GM19372 (cell line): ENCODE measurements at regions not wholly inside any gene's neighbourhood (a gene's known extent, or its start where the extent isn't known, plus 50 kb on each side); places are given as distances from the start of the nearest gene placed in this dataset.
A peak's percentile ranks its signal among the peaks of the same experiment; 100 is the strongest.

Experiments used
- ATAC-seq: cut with Tn5 transposase; IDR thresholded peaks from one replicate; pipeline ENCODE4 v1.9.1; 2021; ENCODE audit warnings: mild to moderate bottlenecking, low read depth, moderate library complexity; ENCODE audit not compliant: unreplicated experiment

DNA sequence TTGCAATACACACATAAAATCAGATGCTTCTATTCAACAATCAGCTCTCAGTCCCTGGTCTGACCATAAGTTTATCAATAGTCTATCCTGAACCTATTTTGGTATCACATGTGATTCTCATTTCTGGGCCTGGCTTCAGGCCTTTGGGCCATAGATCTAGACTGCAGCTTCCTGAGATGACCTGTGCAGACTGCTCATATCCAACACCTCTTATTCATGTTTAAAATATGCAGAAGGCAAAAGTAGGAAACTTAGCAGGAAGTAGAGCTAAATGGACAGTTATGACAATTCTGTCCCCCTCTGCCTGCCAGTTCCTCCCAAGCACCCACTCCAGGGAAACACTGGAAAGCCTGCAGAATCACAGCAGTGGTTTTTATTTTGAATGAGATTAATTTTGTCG, 53.3 kb downstream of the C7orf25 start:
- ATAC-seq = no peak

DNA sequence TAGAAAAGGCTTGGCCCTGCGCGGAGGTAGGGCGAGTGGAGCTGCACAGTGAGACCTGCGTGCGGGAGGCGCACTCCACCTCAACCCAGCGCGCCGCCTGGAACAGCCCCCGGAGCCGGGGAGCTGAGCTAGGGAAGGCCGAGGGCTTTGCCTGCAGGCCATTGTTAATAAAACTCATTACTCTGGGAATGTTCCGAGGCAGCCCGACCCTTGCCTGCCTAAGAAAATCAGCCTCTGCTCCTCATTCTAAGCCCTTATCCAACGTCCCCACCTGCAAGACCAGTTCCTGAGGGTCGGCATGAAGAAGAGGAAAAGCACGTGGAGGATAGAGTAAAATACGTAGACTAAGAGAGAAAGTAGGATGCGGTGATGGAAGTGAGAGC, 55.3 kb downstream of the C7orf25 start:
- ATAC-seq = peak; percentile 7

DNA sequence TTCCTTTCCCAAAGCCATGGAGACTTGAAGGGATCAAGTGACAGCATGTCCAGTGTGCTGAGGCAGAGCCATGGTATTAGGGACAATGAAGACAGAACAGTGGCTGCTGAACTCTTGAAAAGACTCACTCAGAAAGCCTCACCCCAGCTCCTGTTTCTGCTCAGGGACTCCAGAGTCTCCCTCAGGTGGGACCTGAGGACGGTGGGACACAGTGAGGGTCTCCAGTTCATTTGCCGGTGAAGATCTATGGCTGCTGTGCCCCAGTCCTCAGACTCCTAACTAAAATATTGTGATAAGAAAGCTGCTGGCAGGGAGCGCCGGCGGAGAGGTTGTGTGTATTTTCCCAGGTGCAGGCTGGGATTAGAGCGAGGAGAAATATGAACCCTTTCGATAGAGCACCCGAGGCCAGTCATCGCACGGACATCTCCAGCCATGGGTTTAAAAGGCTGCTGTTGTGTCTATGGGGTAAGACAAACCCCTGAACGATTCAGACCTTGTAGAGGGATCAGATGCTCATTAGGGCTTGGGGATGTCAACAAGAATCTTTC, 57.2 kb downstream of the C7orf25 start:
- ATAC-seq = no peak

DNA sequence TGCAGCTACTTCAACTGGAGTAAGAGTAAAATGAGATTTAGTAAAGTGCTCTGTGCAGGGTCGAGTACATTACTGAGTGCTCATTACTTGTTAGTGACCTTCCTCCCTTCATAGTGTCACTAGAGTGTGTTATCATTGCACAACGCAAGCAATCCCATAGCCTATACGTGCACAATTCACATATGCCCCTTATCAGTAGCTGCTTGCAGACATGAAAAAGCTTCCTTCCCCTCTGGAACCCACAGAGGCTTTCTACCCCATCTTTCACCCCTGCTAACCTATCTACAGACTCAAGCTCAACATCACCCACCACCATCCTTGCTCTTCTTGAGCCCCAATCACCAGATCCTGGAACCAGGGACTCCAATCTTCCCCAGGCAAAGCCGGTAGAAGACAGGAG, 59.3 kb downstream of the C7orf25 start:
- no peak for ATAC-seq

DNA sequence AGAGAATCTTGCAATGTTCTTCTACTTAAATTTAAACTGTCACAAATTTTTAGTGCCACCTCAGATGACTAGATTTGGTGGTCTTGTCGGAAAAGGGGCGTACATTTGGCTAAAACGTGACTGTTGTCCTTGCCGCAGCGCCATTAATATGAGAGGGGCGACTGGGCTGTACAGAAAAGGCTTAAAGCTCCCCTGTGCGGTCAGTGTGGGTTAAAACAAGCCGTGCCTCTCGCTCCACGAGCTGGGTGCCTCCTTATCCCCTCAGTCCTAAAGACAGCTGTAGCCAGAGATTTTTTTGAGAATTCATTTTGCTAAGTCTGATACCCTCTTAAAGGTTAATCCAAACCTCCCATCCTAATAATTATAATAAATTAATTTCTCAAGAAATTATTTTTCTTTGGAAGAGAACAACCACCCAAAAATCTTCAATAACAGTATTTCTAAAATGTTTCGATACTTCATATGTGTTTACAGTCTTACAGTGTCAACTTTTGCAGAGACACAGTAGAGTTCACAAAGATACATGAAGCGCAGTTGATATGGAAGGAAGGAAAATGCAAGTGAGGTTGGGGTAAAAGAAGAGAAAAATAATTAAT, 68.6 kb downstream of the C7orf25 start:
- peak; percentile 87 for ATAC-seq

DNA sequence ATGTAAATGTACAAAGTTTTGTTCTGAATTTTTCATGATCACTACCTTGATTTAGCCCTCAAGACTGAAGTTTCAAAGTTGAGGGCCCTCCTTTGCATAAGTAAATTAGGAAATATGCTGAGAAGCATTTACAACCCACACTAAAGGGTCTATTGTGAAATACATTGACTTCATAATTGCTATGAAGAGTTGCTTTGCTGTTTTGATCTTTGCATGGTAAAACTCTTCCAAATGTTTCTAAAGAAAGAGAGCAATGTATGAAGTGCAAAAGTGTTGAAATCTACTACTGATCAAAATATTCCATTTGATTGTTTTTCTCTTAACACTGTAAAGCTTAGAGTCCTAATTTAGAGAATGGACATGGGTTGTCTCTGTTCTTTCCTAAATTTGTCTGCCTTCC, 77.2 kb downstream of the C7orf25 start:
- no peak for ATAC-seq

DNA sequence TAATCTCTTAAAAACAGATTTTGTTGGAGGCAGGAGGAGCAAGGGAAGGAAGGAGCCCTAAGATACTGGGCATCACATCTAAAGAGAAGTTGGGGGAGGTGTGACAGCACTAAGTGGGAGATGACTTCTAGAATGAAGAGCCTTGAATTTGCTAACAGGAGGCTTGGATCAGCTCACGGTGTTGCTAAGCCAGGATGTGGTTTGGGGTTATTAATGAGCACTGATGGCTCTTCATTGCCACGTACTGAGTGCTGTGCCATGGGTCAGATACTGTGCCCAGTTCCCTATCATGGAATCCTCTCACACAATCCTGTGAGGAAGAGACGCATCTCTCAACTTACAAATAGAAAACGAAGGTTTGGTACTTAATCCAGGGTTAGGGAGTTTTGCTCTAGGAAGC, 78.5 kb downstream of the C7orf25 start:
- no peak for ATAC-seq

DNA sequence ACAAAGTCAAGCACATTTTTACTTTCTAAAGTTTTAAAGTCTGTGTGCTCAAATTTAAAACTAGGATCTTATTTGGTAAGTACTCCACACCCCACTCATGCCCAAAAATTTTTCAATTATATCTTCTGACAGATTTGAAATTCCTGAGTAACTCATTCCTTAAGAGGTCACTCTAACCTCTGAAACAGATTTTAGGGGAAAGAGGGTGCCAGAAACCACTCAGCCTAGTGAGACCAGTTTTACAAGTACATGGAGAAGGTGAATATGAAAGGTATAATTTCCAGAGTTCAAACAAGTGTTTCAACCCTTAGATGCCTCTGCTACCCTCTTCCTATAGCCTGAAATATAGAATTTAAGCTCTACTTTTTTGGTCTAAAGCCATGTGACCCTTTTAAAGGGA, 79.2 kb downstream of the C7orf25 start:
- ATAC-seq = no peak

DNA sequence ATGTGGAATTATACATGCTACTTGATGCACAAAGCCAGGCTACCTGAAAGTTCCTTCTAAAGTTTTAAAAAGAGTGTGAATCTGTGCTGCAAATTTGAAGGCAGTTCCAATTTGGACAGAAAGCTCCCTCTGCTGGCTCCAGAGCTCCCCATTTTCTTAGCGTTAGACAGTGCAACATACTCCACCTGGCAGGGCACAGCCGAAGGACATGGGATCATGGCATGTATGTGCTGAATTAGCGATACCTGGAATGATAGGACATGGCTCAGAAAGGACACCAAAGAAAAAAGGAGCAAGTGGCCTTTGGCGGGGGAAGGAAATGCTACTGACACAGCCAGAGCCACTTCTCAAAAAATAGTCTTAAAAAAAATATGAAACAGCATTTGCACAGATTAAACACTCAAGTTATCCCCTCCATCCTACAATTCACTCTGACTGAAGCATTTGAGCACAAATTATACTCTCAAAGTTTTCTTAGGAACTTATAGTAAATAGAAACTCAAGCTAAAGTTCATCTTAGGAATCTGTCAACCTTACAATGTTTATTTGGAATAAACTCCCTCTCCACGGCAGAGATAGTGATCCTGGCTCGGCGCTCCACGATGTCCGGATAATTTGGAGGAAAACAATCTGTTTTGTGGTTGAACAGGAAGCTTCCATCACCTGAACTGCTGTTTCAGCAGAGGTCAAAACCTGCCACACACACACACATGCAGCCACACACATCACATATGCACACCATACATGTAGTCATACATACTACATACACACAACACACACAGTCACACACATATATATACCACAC, 80.0 kb downstream of the C7orf25 start:
- ATAC-seq = no peak

DNA sequence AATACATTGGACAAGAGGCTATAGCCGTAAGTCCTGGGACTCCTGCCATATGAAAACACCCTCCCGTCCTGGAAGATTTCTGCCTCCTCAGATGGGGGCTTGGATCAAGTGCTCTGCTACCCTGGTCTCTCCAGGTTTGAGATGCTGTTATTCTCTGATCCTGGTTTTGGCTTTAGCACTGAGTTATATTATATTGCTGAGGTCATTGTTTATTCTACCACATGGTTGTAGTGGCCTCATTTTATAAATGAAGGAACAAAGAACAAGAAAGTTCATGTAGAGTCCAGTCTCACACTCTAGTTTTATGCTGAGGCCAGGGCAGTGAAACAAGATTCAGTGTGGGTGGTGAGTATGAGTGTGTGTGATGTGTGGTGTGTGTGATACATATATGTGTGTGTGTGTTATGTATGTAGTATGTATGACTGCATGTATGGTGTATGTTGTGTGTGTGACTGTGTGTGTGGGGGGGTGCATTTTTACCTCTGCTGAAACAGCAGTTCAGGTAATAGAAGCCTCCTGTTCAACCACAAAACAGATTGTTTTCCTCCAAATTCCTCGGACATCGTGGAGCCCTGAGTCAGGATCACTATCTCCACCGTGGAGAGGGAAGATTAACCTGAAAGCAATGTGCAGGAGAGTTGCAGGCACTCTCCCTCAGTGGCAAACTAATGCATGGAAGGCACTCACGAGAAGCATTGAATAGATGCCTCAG, 80.7 kb downstream of the C7orf25 start:
- no peak for ATAC-seq

DNA sequence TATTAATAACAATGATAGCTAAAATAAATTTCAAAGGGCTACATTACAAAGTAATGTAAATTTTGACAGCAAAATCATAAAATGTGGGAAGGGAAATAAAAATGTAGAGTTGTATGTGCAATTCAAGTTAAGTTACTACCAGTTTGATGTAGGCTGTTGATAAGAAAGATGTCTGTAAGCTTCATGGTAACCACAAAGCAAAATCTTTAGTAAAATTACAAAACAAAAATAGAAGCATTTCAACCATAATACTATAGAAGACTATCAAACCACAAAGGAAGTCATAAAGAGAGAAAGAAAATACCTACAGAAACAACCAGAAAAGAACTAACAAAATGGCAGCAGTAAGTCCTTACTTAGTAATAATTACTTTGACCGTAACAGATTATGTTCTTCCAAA, 99.1 kb downstream of the C7orf25 start:
- ATAC-seq = no peak

DNA sequence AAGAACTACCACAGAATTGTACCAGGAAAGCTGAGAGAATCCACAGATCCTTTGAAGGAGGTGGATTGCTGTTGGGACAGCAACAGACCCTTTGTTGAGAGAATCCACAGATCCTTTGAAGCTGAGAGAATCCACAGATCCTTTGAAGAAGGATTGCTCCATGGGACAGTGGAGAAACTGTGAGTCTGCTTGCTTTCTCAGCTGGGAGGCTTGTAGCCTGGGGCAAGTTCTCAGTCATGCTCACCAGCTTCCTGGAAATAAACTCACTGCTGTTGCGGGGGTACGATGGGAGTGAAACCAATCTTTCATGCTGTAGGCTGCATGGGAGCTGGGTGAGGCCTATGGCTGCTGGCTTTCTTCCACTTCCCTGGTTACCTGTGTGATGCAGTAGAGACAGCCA, 106.3 kb downstream of the C7orf25 start:
- no peak for ATAC-seq

DNA sequence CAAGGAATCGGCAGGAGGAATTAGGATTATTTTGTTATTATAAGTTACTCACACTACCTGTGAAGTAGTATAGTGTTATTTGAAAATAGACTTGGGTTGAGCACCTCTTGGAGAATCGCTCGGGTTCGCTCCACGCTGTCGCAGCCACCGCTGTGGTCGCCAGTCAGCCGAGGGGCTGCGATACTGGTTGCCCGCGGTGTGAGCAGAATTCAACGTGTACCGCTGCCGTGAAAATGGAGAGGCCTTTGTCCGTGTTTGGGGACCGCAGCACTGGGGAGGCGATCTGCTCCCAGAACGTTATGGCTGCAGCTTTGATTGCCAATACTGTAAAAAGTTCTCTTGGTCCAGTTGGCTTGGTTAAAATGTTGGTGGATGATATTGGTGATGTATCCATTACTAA, 117.2 kb downstream of the C7orf25 start:
- no peak for ATAC-seq

DNA sequence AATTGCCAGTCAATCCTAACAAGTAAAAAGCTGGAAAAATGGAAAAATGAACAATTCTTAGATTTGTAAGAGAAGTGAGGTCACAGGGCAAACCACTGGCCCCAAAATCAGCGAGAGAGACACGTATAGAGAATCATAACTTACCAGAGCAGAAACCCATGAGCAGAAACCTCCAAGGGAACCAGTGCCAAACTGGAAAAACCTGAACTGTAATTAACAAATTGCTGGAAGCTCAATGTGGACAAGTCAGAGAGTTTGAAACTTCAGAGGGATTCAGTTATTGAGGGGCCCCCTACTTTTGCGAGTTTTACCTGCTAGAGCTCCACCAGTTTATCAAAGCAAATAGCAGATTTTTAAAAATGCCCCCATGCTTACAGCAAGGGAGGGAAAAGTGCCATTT, 119.0 kb downstream of the C7orf25 start:
- ATAC-seq = no peak

DNA sequence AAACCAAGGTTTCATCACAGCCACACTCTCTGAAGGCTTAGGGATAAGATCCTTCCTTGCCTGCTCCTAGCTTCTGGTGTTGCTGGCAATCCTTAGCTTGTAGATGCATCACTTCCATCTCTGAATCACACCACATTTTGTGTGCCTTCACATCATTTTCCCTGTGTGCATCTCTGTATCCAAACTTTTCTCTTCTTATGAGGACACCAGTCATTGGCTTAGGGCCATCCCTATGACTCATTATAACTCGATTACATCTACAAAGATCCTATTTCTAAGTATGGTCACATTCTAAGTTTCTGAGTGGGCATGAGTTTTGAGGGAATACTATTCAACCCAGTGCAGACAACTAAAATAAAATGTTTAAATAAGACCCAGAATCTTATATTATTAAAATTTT, 121.7 kb downstream of the C7orf25 start:
- ATAC-seq = no peak

DNA sequence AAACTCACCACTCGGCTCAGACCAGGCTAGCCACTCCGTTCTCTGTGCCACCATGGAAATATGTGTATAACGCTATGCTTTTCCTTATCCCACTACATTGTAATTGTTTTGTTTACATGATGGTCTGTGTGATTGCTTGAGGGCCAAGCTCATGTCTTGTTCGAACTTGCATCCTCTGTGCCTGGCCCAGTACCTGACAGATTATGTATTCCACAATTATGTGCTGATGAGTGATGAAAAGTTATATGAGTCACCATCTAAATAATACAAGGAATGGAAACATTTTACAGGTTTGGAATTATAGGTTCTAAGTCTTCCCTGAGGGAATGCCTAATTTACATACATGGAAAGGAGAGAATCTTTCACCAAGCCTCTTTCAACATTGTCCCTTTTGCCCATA, 137.4 kb downstream of the C7orf25 start:
- ATAC-seq = no peak

DNA sequence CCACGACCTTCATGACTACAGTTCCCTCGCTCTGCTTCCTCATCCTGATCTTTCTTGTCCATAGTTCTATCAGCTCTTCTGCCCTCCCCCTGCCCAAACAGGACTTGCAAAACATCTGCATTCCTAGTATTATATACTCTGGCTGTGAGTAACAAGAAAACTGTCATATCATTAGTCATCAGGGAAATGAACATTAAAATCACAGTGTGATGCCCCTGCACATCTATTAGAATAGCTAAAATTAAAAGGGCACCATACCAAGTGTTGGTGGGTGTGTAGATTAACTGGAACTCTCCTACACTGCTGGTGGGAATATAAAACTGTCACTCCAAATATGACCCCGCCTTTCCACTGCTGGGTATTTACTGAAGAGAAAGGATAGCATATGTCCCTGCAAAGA, 141.8 kb downstream of the C7orf25 start:
- ATAC-seq = no peak

DNA sequence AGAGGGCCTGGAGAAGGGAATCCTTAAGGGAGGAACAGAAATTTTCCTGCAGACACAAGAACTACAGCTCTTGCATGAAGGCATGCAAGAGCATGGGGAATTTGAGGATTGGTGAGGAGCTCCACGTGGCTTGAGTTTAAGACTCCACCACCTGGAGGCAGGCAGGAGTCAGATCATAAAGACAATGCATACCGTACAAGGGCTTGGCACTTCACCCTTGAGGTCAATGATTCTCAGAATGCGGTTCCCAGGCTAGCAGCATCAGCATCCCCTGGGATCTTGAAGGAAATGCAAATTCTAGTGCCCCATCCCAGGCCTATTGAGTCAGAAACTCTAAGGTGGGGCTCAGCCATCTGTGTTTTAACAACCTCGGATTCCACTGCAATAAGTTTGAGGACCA, 143.8 kb downstream of the C7orf25 start:
- no peak for ATAC-seq

DNA sequence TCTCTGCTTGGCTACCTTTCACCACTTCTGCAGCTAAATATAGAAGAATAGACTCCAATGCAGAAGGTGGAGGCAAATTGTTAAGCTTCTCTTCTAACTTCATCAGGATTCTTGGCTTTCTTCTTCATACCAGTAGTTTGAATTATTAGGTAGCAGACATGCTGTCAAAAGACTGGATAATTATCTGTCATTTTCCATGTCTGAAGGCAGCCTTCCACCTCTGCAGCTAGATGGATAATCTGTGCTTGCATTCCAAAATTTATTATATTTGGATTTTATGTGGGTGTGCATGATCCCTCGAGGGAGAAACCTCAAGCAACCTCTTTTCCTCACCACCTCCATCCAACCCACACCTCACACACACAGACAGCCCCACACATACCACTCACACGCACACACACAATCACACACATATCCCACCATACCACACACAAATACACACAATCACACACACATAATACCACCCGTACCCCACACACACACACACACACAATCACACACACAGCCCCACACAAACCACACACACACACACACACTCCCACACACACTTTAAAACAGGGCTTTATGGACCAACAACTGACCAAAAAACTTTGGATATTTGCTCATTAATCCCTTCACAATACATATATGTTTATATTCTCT, 145.0 kb downstream of the C7orf25 start:
- no peak for ATAC-seq

DNA sequence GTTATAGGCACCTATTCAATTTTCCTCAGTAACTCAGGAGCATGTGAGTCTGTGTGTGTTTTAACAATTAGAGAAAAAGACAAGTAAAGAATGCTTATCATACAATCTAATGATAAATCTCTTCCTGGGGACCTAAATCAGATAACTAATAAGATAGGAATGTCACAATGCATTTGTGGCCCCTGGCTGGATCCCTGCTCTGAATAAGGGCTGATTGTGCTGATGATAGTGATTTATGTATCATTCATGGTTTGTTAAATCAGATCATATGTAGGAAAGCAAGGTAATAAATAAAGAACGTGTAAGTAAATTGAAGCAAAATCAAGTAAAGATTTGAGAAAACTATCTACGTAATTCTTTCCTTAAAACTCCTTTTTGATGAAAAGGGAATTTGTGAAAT, 145.9 kb downstream of the C7orf25 start:
- ATAC-seq = no peak

DNA sequence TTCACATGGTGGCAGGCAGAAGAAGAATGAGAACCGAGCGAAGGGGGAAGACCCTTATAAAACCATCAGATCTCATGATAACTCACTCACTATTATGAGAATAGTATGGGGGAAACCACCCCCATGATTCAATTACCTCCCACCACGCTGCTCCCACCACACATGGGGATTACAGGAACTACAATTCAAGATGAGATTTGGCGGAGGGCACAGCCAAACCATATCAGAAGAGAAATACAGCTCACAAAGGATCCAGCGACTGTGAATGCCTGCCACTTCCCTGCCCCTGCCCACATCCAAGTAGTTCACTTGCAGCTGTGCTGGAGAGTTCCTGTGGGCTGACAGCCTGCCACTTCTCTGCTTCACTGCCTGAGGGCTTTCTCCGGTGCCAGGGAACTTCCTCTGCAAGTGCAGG, 148.7 kb downstream of the C7orf25 start:
- ATAC-seq = no peak
